ENCODE measurements at regions not wholly inside any gene's neighbourhood (a gene's known extent, or its start where the extent isn't known, plus 50 kb on each side); places are given as distances from the start of the nearest gene placed in this dataset.

DNA sequence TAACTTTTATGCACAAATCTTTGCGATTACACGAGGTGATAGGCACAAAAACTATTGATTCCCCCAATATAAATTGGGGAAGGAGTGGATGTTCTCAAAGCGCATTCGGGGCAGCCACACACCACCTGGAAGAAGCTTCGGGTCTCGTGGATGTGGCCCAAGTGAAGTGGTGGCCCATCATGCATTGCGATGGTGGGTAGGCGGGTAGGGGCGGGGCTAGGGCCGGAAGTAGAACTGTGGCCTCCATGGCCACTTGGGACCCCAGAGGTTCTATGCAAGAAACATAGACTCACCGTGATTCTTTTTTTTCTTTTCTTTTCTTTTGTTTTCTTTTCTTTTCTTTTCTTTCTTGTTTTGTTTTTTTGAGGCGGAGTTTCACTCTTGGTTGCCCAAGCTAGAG is 86.4 kb upstream of the SLC44A1 start:
- DNase-seq (ENCODE audit: low read depth), result no peak
- TF ChIP-seq, protein P1, sequence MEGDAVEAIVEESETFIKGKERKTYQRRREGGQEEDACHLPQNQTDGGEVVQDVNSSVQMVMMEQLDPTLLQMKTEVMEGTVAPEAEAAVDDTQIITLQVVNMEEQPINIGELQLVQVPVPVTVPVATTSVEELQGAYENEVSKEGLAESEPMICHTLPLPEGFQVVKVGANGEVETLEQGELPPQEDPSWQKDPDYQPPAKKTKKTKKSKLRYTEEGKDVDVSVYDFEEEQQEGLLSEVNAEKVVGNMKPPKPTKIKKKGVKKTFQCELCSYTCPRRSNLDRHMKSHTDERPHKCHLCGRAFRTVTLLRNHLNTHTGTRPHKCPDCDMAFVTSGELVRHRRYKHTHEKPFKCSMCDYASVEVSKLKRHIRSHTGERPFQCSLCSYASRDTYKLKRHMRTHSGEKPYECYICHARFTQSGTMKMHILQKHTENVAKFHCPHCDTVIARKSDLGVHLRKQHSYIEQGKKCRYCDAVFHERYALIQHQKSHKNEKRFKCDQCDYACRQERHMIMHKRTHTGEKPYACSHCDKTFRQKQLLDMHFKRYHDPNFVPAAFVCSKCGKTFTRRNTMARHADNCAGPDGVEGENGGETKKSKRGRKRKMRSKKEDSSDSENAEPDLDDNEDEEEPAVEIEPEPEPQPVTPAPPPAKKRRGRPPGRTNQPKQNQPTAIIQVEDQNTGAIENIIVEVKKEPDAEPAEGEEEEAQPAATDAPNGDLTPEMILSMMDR (IDR thresholded peaks at IDR 0.05; ENCODE audit: low read depth, low read length, missing control alignments), result no peak
- no peak overlapping the region for H3K4me3 ChIP-seq (ENCODE audit: low read depth, low read length)
- in situ Hi-C loops (cut with HindIII; ENCODE audit: low sequenced_read_pairs), result no loop called here

DNA sequence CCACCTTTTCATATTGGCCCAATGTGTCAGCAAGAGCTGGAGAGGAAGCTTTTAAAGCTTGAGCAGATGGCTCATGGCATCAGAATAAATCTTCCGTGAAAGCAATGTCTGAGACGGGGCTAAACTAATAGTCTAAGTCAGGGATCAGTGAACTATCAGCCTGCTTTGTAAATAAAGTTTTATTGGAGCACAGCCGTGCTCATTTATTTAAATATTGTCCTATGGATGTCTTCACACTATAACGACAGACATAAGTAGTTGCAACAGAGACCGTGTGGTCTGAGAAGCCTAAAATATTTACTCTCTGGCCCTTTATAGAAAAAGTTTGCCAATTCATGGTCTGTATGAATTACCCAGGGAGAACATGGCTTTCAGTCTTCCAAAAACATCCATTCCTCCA is 85.6 kb upstream of the SLC44A1 start:
- in situ Hi-C loops (cut with HindIII; ENCODE audit: low sequenced_read_pairs), result no loop called here
- H3K4me3 ChIP-seq (ENCODE audit: low read depth, low read length), result no peak overlapping the region
- DNase-seq (ENCODE audit: low read depth), result no peak
- TF ChIP-seq, protein P1 (IDR thresholded peaks at IDR 0.05; ENCODE audit: low read depth, low read length, missing control alignments), result no peak

DNA sequence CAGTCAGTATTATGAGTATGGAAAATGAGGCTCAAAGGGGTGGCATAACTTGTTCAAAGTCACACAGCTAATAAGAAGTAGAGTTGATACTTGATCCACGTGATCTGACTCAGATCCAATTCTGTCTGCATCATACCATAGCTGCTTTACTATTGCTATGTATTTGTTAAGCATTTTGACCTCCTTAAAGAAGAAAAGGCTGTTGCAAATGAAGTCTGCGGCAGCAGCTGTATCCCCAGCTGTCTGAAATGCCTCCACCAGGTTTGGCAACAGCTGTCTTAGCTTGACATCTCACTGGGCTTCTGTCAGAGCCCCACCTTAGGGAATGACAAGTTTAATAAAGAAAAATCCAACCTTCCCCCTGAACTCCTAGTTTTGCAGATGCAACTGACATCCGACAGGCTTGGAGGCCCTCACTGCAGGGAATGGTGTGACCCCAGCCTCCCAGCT is 75.6 kb upstream of the SLC44A1 start:
- DNase-seq (ENCODE audit: low read depth), result no peak
- TF ChIP-seq, protein P1 (IDR thresholded peaks at IDR 0.05; ENCODE audit: low read depth, low read length, missing control alignments), result no peak
- in situ Hi-C loops (cut with HindIII; ENCODE audit: low sequenced_read_pairs), result no loop called here
- no peak overlapping the region for H3K4me3 ChIP-seq (ENCODE audit: low read depth, low read length)

GRCh38 chr9:105171076-105171475 is 73.4 kb upstream of the SLC44A1 start:
- in situ Hi-C loops (cut with HindIII; ENCODE audit: low sequenced_read_pairs), result no loop called here
- no peak overlapping the region for H3K4me3 ChIP-seq (ENCODE audit: low read depth, low read length)
- TF ChIP-seq, protein P1 (IDR thresholded peaks at IDR 0.05; ENCODE audit: low read depth, low read length, missing control alignments), result no peak
- no peak for DNase-seq (ENCODE audit: low read depth)

- no peak for DNase-seq (ENCODE audit: low read depth)
- in situ Hi-C loops (cut with HindIII; ENCODE audit: low sequenced_read_pairs), result no loop called here
- H3K4me3 ChIP-seq (ENCODE audit: low read depth, low read length), result no peak overlapping the region
- TF ChIP-seq, protein P1 (IDR thresholded peaks at IDR 0.05; ENCODE audit: low read depth, low read length, missing control alignments), result no peak
Measured at GRCh38 chr9:105171589-105171988, 72.9 kb upstream of the SLC44A1 start.

- in situ Hi-C loops (cut with HindIII; ENCODE audit: low sequenced_read_pairs), result no loop called here
- TF ChIP-seq, protein P1 (IDR thresholded peaks at IDR 0.05; ENCODE audit: low read depth, low read length, missing control alignments), result no peak
- DNase-seq (ENCODE audit: low read depth), result no peak
- H3K4me3 ChIP-seq (ENCODE audit: low read depth, low read length), result no peak overlapping the region
Measured at GRCh38 chr9:105172436-105172835, 72.0 kb upstream of the SLC44A1 start.

DNA sequence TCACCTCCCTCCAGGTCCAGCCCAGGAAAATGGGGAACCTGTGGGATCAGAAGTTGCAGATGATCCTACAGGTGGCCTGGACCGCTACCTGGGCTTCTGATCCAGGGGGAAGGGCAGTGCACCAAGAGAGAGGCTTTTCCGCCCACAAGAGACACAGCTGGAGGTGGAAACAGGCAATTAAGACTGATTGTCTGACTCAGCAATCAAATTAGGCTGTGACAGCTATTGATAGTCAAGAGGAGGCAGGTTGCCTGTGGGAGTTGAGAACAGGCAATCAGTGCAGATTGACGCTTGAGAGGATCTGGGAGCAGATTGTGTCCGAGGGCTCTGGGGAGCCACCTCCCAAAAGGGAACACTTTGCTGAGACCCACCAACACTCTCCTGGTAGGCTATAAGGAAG is 71.1 kb upstream of the SLC44A1 start:
- in situ Hi-C loops (cut with HindIII; ENCODE audit: low sequenced_read_pairs), result no loop called here
- no peak overlapping the region for H3K4me3 ChIP-seq (ENCODE audit: low read depth, low read length)
- no peak for DNase-seq (ENCODE audit: low read depth)
- TF ChIP-seq, protein P1 (IDR thresholded peaks at IDR 0.05; ENCODE audit: low read depth, low read length, missing control alignments), result no peak
